NCI-H1105 (cell line): ENCODE measurements at regions not wholly inside any gene's neighbourhood (a gene's known extent, or its start where the extent isn't known, plus 50 kb on each side); places are given as distances from the start of the nearest gene placed in this dataset.

ENCODE experiments used
- DNase-seq: peaks from one replicate; lab custom pipeline; 2025; lab: John Stamatoyannopoulos, UW

GRCh38 chr18:24530630-24531111 lies 70.2 kb downstream of the HRH4 start:
- no peak for DNase-seq

- no peak for DNase-seq
Measured at GRCh38 chr18:24534271-24534670, 73.8 kb downstream of the HRH4 start.

GRCh38 chr18:24534737-24535136 lies 74.3 kb downstream of the HRH4 start:
- no peak for DNase-seq

- no peak for DNase-seq
Measured at GRCh38 chr18:24535527-24536295, 75.3 kb downstream of the HRH4 start.

- DNase-seq = no peak
Measured at GRCh38 chr18:24536326-24536725, 75.9 kb downstream of the HRH4 start.

GRCh38 chr18:24536834-24537233 lies 76.4 kb downstream of the HRH4 start:
- no peak for DNase-seq

- DNase-seq = no peak
Measured at GRCh38 chr18:24538414-24539264, 78.2 kb downstream of the HRH4 start.

GRCh38 chr18:24539866-24540617 lies 79.6 kb downstream of the HRH4 start:
- no peak for DNase-seq

- DNase-seq = no peak
Measured at GRCh38 chr18:24540896-24541295, 80.5 kb downstream of the HRH4 start.

- DNase-seq = no peak
Measured at GRCh38 chr18:24543086-24543794, 82.8 kb downstream of the HRH4 start.

- DNase-seq = peak; percentile 25
Measured at GRCh38 chr18:24543795-24544498, 83.5 kb downstream of the HRH4 start.

- no peak for DNase-seq
Measured at GRCh38 chr18:24544949-24545348, 84.5 kb downstream of the HRH4 start.

- no peak for DNase-seq
Measured at GRCh38 chr18:24545651-24546050, 85.2 kb downstream of the HRH4 start.

- DNase-seq = no peak
Measured at GRCh38 chr18:24546307-24546706, 85.9 kb downstream of the HRH4 start.

- no peak for DNase-seq
Measured at GRCh38 chr18:24548583-24548982, 88.1 kb downstream of the HRH4 start.

- DNase-seq = no peak
Measured at GRCh38 chr18:24552218-24552617, 91.8 kb downstream of the HRH4 start.

GRCh38 chr18:24553571-24554285 lies 93.3 kb downstream of the HRH4 start:
- no peak for DNase-seq

GRCh38 chr18:24558403-24558802 lies 98.0 kb downstream of the HRH4 start:
- DNase-seq = no peak

GRCh38 chr18:24559526-24559925 lies 99.1 kb downstream of the HRH4 start:
- no peak for DNase-seq

- DNase-seq = no peak
Measured at GRCh38 chr18:24560511-24560981, 100.1 kb downstream of the HRH4 start.
